ENCODE measurements at regions not wholly inside any gene's neighbourhood (a gene's known extent, or its start where the extent isn't known, plus 50 kb on each side); places are given as distances from the start of the nearest gene placed in this dataset.
"Not testable (repeated sequence)": the region's sequence is repeated elsewhere in the genome, so short reads cannot be mapped to it uniquely, and the experiment has no call there.

DNA sequence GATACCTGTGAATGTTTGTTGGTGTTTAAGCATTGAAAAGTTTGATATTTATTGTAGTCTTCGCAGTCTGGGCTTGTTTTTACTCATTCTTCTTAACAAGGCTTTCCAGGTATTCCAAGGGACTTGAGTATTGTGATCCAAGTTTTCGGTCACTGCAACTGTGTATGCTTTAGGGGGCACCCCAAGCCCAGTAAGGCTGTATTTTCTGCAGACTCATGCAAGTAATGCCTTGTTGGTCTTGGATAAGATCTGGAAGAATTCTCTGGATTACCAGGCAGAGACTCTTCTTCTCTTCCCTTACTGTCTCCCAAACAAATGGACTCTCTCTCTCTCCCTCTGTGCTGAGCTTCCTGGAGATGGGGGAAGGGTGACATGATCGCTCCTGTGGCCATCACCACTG lies 82.1 kb downstream of the RFPL4B start:
- Histone ChIP-seq H3K4me3 (no peak overlapping the region), H3K27me3 (no peaks in the 10 kb centered on the region), H3K27ac (no peak overlapping the region), H3K4me2 (no peak overlapping the region), H3K9me3 (replicated peaks in 1 of 11) (peaks cover 0 to 10% (median 3%) of the 10 kb centered on the region in 11 experiments; a peak in 7 of 22 replicates), H3K4me1 (no peaks in the 10 kb centered on the region), H4K20me1 (no peaks in the 10 kb centered on the region), H3K9ac (no peak overlapping the region), H3K36me3 (no peaks in the 10 kb centered on the region)
- TF ChIP-seq Cebpa-rat (IDR thresholded peaks at IDR 0.05): no peak

DNA sequence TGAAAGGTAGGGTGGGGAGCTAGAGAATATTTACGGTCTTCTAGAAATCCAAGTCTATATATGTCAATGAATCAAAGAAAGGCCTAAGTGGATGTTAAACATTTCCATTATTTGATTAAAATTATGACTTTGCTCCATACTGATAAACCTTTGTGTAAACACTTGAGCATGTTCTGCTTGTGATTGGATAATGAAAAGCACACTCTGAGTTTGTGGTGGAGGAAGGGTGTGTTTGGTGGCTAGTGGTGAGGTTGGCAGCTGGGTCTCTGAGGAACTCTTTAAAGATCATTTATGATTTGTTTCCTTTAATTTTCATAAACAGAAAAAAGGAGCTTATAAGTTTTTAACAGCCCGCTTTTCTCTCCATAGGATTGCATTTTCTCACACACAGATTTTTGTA lies 84.7 kb downstream of the RFPL4B start:
- no peaks in the 10 kb centered on the region for H4K20me1 ChIP-seq
- no peaks in the 10 kb centered on the region; a peak in 2 of 22 replicates for H3K9me3 ChIP-seq (replicated peaks in 1 of 11)
- no peaks in the 10 kb centered on the region for H3K36me3 ChIP-seq
- no peak for TF ChIP-seq Cebpa-rat (IDR thresholded peaks at IDR 0.05)
- no peak overlapping the region for H3K9ac ChIP-seq
- H3K4me2 ChIP-seq: no peak overlapping the region
- H3K4me3 ChIP-seq: no peak overlapping the region
- H3K4me1 ChIP-seq: no peaks in the 10 kb centered on the region
- H3K27ac ChIP-seq: no peak overlapping the region
- H3K27me3 ChIP-seq: no peaks in the 10 kb centered on the region

DNA sequence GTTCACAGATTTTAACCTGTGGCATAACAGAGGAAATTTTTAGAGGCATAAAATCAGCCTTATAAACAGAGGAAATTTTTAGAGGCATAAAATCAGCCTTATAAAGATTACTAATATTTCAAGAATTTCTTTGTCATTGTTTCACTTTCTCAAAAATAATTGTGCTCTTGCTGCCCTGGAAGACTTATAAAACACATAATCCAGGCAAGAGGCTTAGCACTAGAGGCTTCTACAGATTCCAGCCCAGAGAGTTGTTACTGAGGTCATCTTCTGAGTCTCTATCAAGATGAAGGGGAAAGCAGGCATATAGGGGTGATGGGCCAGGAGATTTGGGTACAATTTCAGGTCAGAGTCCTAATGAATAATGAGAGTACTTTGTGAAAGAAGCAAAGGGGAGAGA lies 85.7 kb downstream of the RFPL4B start:
- no peaks in the 10 kb centered on the region for H3K36me3 ChIP-seq
- H4K20me1 ChIP-seq: no peaks in the 10 kb centered on the region
- H3K9ac ChIP-seq: no peak overlapping the region
- no peaks in the 10 kb centered on the region for H3K9me3 ChIP-seq (replicated peaks in 1 of 11)
- no peak overlapping the region for H3K4me3 ChIP-seq
- H3K4me1 ChIP-seq: no peaks in the 10 kb centered on the region
- TF ChIP-seq Cebpa-rat (IDR thresholded peaks at IDR 0.05): no peak
- H3K4me2 ChIP-seq: no peak overlapping the region
- H3K27me3 ChIP-seq: no peaks in the 10 kb centered on the region
- no peak overlapping the region for H3K27ac ChIP-seq

DNA sequence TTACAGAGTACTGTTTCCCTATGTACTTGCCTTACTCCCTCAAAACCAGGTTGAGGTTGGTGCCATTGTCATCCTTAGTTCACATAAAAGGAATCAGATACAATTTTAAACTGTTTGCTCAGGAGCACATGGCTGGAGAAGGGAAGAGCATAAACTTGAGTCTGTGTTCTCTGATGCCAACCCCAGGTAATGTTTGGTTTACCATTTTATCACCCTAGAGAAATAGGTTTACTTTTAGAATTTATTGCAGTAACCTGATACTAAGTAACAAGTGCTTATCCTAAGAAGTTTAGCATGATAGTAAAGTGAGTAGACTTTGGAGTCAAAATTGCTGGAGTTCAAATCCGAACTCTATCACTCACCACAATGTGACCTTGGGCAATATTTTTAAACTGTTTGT lies 86.3 kb downstream of the RFPL4B start:
- no peaks in the 10 kb centered on the region for H4K20me1 ChIP-seq

DNA sequence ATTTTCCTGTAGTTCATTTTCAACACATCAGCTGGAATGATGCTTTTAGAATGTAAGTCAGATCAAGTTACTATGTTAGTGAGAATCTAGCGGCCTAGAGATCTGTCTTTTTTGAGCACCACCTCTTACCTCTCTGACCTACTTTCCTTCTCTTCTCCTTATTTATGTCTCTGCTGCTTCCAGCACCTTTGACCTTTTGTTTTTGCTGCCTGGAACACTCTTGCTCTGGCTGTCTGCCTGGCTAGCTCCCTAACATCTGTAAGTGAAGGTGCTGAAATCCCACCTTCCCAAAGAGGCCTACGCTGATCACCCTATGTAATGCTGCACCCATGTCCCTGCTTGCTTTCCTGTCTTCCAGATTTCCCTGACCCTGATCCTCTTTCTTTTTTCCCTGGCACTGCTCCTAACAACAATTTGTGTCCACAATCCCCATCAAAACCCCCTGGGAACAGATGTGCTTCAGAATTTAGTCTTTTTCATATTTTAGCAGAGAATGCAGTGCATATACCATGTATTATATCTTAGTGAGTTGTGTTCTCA lies 87.8 kb downstream of the RFPL4B start:
- no peaks in the 10 kb centered on the region for H3K4me1 ChIP-seq
- H4K20me1 ChIP-seq: no peaks in the 10 kb centered on the region
- no peak overlapping the region for H3K9ac ChIP-seq
- no peak overlapping the region for H3K4me3 ChIP-seq
- no peak for TF ChIP-seq Cebpa-rat (IDR thresholded peaks at IDR 0.05)
- no peak overlapping the region for H3K27ac ChIP-seq
- H3K4me2 ChIP-seq: no peak overlapping the region
- H3K27me3 ChIP-seq: no peaks in the 10 kb centered on the region
- no peaks in the 10 kb centered on the region for H3K9me3 ChIP-seq (replicated peaks in 1 of 11)
- no peaks in the 10 kb centered on the region for H3K36me3 ChIP-seq

More for the DNA sequence above, 86.3 kb downstream of the RFPL4B start:
- Histone ChIP-seq H3K4me3 (no peak overlapping the region), H3K27me3 (no peaks in the 10 kb centered on the region), H3K9ac (no peak overlapping the region), H3K27ac (no peak overlapping the region), H3K36me3 (no peaks in the 10 kb centered on the region), H3K4me1 (no peaks in the 10 kb centered on the region), H3K9me3 (replicated peaks in 1 of 11) (no peaks in the 10 kb centered on the region), H3K4me2 (no peak overlapping the region)
- TF ChIP-seq Cebpa-rat (IDR thresholded peaks at IDR 0.05): no peak

DNA sequence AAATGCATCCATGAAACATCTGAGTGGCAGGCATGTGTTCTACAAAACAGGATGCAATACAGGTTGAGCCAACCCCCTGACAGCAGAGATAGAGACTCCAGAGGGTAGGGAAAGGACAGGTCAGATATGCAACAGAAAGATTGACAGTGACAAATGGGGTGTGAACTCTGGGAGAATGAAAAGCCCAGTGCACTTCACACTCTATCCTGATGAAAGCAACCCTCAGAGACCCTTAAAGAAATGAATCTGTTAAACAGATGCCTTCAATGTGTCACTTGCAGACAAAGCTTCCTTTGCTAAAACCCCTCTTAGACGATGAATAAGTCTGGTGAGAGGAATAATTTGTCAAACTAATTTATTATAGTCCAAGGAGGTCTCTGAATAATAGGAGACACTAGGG lies 89.9 kb downstream of the RFPL4B start:
- Histone ChIP-seq H3K4me3 (no peak overlapping the region), H3K36me3 (no peaks in the 10 kb centered on the region), H3K4me2 (no peak overlapping the region), H3K9ac (no peak overlapping the region), H3K4me1 (no peaks in the 10 kb centered on the region), H3K27ac (no peak overlapping the region), H4K20me1 (no peaks in the 10 kb centered on the region), H3K27me3 (no peaks in the 10 kb centered on the region), H3K9me3 (replicated peaks in 1 of 11) (no peaks in the 10 kb centered on the region)
- no peak for TF ChIP-seq Cebpa-rat (IDR thresholded peaks at IDR 0.05)

DNA sequence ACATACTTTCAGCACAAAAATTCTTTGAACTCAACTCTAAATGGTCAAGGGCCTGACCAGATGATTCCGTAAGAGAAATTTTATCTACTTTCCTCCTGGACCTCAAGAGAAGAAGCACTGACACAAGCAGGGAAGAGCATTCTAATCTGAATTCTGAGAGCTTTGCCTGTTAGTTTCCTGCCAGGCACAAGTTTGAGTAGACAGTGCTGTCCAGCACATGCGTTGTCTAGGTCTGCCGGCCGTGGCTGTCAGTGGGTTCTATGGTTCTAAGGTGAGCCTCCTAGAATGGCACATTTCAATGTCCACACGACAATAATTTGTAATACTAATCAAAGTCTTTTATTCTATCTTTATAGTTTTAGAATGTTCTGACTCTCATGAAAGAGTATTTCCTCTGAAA lies 91.9 kb downstream of the RFPL4B start:
- Histone ChIP-seq H3K36me3 (no peaks in the 10 kb centered on the region), H4K20me1 (no peaks in the 10 kb centered on the region), H3K27ac (no peak overlapping the region), H3K4me3 (no peak overlapping the region), H3K9me3 (replicated peaks in 1 of 11) (no peaks in the 10 kb centered on the region), H3K4me1 (no peaks in the 10 kb centered on the region), H3K4me2 (no peak overlapping the region), H3K27me3 (no peaks in the 10 kb centered on the region), H3K9ac (no peak overlapping the region)
- TF ChIP-seq Cebpa-rat (IDR thresholded peaks at IDR 0.05): no peak

DNA sequence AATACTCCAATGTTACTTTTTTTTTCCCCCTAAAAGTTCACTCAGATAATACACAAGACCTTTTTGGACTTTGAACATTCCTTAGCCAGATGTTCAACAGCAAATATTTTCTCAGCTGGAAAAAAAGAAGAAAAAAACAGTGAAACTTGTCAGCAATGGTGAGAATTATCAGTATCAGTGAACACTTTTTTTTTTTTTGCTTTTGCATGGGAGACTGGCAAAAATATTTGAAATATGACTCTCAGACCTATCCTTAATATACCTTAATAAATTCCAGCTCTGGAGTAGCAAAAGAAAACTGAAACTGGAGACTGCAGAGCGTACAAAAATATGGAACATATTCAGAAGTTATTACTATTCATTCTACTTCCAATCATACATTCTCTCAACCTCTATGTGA lies 92.3 kb downstream of the RFPL4B start:
- Histone ChIP-seq H3K4me1 (no peaks in the 10 kb centered on the region), H4K20me1 (no peaks in the 10 kb centered on the region)
- TF ChIP-seq Cebpa-rat (IDR thresholded peaks at IDR 0.05): no peak

DNA sequence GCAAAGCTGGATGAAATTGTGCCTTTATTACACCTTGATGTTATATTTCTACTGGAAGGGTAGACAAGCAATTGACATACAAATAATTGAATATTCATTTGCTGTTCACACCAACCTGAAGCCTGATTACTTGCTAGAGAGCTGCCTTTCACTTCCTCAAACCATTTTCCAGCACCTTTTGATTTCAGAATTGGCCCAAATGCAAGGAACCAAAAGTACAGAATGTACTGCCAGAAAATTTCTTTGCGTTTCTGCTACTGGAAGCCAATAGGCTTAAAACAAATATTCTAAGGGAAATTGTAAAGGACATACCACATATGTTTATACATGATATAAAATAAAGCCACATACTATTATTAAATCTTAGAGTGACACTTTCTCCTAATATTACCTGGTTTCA lies 94.5 kb downstream of the RFPL4B start:
- no peak for TF ChIP-seq Cebpa-rat (IDR thresholded peaks at IDR 0.05)
- Histone ChIP-seq H3K4me1 (no peaks in the 10 kb centered on the region), H3K4me2 (no peak overlapping the region), H3K4me3 (no peak overlapping the region), H3K9ac (no peak overlapping the region), H3K27ac (no peak overlapping the region), H3K27me3 (no peaks in the 10 kb centered on the region), H3K9me3 (replicated peaks in 1 of 11) (no peaks in the 10 kb centered on the region), H4K20me1 (no peaks in the 10 kb centered on the region), H3K36me3 (no peaks in the 10 kb centered on the region)

More for the DNA sequence above, 92.3 kb downstream of the RFPL4B start:
- H3K27ac ChIP-seq: no peak overlapping the region
- H3K9me3 ChIP-seq (replicated peaks in 1 of 11): no peaks in the 10 kb centered on the region
- H3K4me3 ChIP-seq: no peak overlapping the region
- H3K27me3 ChIP-seq: no peaks in the 10 kb centered on the region
- no peaks in the 10 kb centered on the region for H3K36me3 ChIP-seq
- no peak overlapping the region for H3K4me2 ChIP-seq
- H3K9ac ChIP-seq: no peak overlapping the region

DNA sequence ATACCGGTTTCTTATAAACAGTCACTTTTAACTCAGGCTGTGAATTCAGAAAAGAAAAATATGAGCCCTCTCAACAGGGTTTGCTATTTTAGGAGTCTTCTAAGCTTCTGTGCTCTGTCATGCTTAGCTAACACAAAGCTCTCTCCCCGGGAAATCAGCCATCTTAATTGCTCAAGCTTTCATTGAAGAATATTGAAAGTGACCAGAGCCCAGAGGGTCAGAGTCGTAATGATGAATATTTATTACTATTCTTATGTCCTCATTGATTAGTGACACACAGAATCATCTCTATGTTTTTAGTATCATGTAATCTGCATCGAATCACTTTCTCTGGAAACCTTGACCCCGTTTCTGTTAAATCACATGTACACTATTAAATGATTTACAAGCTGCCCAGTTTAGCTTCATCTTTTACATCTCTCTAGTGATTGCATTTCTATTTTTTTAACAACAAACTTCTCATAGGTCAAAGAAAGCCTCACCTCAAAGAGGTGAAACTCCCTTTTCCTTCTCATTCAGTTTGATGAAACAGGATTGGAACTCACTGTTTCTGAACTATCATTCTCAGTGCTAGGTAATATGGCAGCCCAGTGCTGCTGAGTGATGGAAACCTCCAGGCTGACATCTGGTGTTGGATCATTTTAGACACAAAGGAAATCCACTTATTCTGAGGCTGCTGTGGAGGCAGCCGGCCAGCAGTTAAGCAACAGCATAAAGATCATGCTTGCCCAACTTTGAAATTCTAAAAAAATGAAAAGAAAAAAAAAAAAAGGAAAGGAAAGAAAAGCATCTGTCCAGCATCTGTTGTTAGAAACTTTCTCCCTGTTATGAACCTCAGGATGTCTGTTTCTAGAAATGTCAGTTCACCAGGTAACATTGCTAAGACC lies 96.3 kb downstream of the RFPL4B start:
- H4K20me1 ChIP-seq: no peaks in the 10 kb centered on the region

DNA sequence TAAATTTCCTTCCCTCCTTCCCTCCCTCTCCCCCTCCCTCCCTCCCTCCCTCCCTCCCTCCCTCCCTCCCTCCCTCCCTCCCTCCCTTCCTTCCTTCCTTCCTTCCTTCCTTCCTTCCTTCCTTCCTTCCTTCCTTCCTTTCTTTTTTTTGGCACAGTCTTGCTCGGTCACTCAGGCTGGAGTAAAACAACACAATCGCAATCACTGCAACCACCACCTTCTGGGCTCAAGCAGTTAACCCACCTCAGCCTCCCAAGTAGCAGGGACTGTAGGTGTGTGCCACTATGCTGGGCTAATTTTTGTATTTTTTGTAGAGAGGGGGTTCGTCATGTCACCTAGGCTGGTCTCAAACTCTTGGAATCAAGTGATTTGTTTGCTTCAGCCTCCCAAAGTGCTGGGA lies 101.7 kb downstream of the RFPL4B start:
- H3K4me2 ChIP-seq, H3K36me3 ChIP-seq, H4K20me1 ChIP-seq, H3K27ac ChIP-seq, H3K4me1 ChIP-seq, H3K4me3 ChIP-seq, H3K27me3 ChIP-seq, H3K9ac ChIP-seq: not testable (repeated sequence)
- peaks cover 0 to 28% (median 8%) of the 10 kb centered on the region in 11 experiments; a peak in 17 of 22 replicates for H3K9me3 ChIP-seq (replicated peaks in 1 of 11)

More for the DNA sequence above, 96.3 kb downstream of the RFPL4B start:
- Histone ChIP-seq H3K36me3 (no peaks in the 10 kb centered on the region), H3K4me3 (no peak overlapping the region), H3K27me3 (no peaks in the 10 kb centered on the region), H3K9me3 (replicated peaks in 1 of 11) (no peaks in the 10 kb centered on the region), H3K9ac (no peak overlapping the region), H3K4me1 (no peaks in the 10 kb centered on the region), H3K4me2 (no peak overlapping the region), H3K27ac (no peak overlapping the region)
- TF ChIP-seq Cebpa-rat (IDR thresholded peaks at IDR 0.05): no peak

All from BLaER1 treated with 17β-estradiol and CSF1 and Interleukin-3, amounts not matched to agents 10 nM and 100 nM (cell line).